NCI-H2227 (cell line): ENCODE measurements at regions not wholly inside any gene's neighbourhood (a gene's known extent, or its start where the extent isn't known, plus 50 kb on each side); places are given as distances from the start of the nearest gene placed in this dataset.
"Not testable (repeated sequence)": the region's sequence is repeated elsewhere in the genome, so short reads cannot be mapped to it uniquely, and the experiment has no call there.

Experiments used
- DNase-seq: peaks from one replicate; lab custom pipeline; 2025; ENCODE audit not compliant: unreplicated experiment; lab: John Stamatoyannopoulos, UW

GRCh38 chr15:77881950-77882349 lies 195.6 kb downstream of the TBC1D2B start:
- no peak for DNase-seq

GRCh38 chr15:77881535-77881934 lies 196.0 kb downstream of the TBC1D2B start:
- DNase-seq = not testable (repeated sequence)

GRCh38 chr15:77879466-77879865 lies 198.0 kb downstream of the TBC1D2B start:
- not testable (repeated sequence) for DNase-seq

GRCh38 chr15:77877869-77878577 lies 199.5 kb downstream of the TBC1D2B start:
- DNase-seq = no peak

- not testable (repeated sequence) for DNase-seq
Observed at GRCh38 chr15:77876107-77876820, 201.2 kb downstream of the TBC1D2B start.

- DNase-seq = peak; percentile 74
Observed at GRCh38 chr15:77875066-77875721, 202.3 kb downstream of the TBC1D2B start.

- no peak for DNase-seq
Observed at GRCh38 chr15:77874063-77874462, 203.4 kb downstream of the TBC1D2B start.

GRCh38 chr15:77872521-77873425 lies 204.7 kb downstream of the TBC1D2B start:
- DNase-seq = not testable (repeated sequence)

GRCh38 chr15:77871852-77872371 lies 205.6 kb downstream of the TBC1D2B start:
- peak; percentile 5 for DNase-seq

- peak; percentile 67 for DNase-seq
Observed at GRCh38 chr15:77870195-77871065, 207.1 kb downstream of the TBC1D2B start.

- peak; percentile 12 for DNase-seq
Observed at GRCh38 chr15:77869021-77869895, 208.3 kb downstream of the TBC1D2B start.

- DNase-seq = not testable (repeated sequence)
Observed at GRCh38 chr15:77868048-77868629, 209.4 kb downstream of the TBC1D2B start.

GRCh38 chr15:77867266-77868047 lies 210.1 kb downstream of the TBC1D2B start:
- DNase-seq = no peak

- DNase-seq = no peak
Observed at GRCh38 chr15:77866596-77867125, 210.8 kb downstream of the TBC1D2B start.

- DNase-seq = no peak
Observed at GRCh38 chr15:77866186-77866585, 211.3 kb downstream of the TBC1D2B start.

GRCh38 chr15:77865701-77866100 lies 211.8 kb downstream of the TBC1D2B start:
- DNase-seq = no peak

- DNase-seq = no peak
Observed at GRCh38 chr15:77865106-77865610, 212.4 kb downstream of the TBC1D2B start.
